ENCODE measurements at regions not wholly inside any gene's neighbourhood (a gene's known extent, or its start where the extent isn't known, plus 50 kb on each side); places are given as distances from the start of the nearest gene placed in this dataset.

DNA sequence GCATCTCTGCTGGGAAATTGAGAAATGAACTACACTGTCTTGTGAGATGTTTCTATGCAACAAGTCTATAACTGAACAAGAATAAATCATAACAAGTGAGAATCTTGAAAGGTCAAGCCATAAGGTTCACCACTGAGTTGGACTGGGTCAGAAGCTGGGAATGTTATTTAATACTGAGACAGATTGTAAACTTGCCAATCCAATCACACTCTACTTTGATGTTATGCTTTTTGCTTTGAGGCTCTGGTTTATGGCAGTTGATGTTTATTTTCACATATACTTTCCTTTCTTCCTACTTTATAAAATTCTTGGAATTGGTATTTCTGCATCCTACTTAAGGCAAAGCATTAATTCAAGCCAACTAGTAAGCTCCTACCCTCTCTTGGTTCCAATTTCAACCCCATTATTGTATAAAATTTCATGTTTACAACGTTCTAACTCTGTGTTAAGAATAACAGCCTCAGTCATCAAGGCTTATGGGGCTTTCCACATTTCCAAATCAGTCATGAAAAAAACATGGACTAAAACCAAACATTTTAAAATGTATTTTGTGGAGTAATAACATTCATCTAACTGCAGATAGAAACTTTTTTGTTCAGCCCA is 533.4 kb downstream of the NYAP2 start:
- Histone ChIP-seq H3K9ac (ENCODE audit: insufficient read depth, low read depth, low read length) (no peak overlapping the region), H3K27me3 (ENCODE audit: control insufficient read depth in 1 of 2, insufficient read depth in 2 of 2, low read length in 2 of 2) (no peaks in the 10 kb centered on the region), H3K4me1 (ENCODE audit: insufficient read depth, low read length) (no peaks in the 10 kb centered on the region), H3K4me3 (replicated peaks in 1 of 3; ENCODE audit: insufficient read depth in 1 of 3, low read depth in 2 of 3, low read length in 3 of 3) (no peak overlapping the region), H3K9me3 (ENCODE audit: low read length) (no peaks in the 10 kb centered on the region), H3K79me2 (ENCODE audit: insufficient read depth, low read length) (no peaks in the 10 kb centered on the region), H3K4me2 (ENCODE audit: low read depth, low read length) (no peak overlapping the region), H3K27ac (ENCODE audit: extremely low read length, insufficient read depth, low read length) (no peak overlapping the region), H3K36me3 (replicated peaks in 1 of 2; ENCODE audit: control insufficient read depth in 1 of 2, insufficient read depth in 2 of 2, low read length in 2 of 2) (no peaks in the 10 kb centered on the region), H4K20me1 (ENCODE audit: insufficient read depth, low read length) (no peaks in the 10 kb centered on the region), H2AFZ (ENCODE audit: low read length) (no peak overlapping the region)
- ATAC-seq: no peak
- ChIA-PET CTCF (ENCODE audit: low intra/inter-chr PET ratio, low total read pairs) (no interaction called here), POLR2A (no interaction called here)
- in situ Hi-C loops (cut with HindIII; ENCODE audit: extremely low pct_ligation_motif_present, low pct_unique_long_range_greater_than_20kb) (no loop called here), intact Hi-C loops (cut with micrococcal nuclease; ENCODE audit: unreplicated experiment) (no loop called here)
- WGBS (ENCODE audit: low lambda C conversion rate): 0% methylated on average over 1 of the region's 1 CpG
- TF ChIP-seq, protein P1, sequence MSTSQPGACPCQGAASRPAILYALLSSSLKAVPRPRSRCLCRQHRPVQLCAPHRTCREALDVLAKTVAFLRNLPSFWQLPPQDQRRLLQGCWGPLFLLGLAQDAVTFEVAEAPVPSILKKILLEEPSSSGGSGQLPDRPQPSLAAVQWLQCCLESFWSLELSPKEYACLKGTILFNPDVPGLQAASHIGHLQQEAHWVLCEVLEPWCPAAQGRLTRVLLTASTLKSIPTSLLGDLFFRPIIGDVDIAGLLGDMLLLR (CRISPR knock-in tag; IDR thresholded peaks at IDR 0.05): no peak
- TF ChIP-seq MAFK (conservative IDR thresholded peaks at IDR 0.05 in 1 of 2, IDR thresholded peaks at IDR 0.05 in 1 of 2; ENCODE audit: low read length in 2 of 2) (no peak), TRIM24 (CRISPR knock-in tag; IDR thresholded peaks at IDR 0.05) (no peak), ZNF674 (CRISPR knock-in tag; IDR thresholded peaks at IDR 0.05; ENCODE audit: low read depth) (no peak), MAFG (CRISPR knock-in tag; IDR thresholded peaks at IDR 0.05) (no peak), U2AF2 (IDR thresholded peaks at IDR 0.05; ENCODE audit: low read depth, low read length) (no peak), ZNF550 (CRISPR knock-in tag; IDR thresholded peaks at IDR 0.05; ENCODE audit: borderline replicate concordance) (no peak), POLR2AphosphoS5 (IDR thresholded peaks at IDR 0.05; ENCODE audit: low read depth, low read length) (no peak)
- TF ChIP-seq, protein P2, sequence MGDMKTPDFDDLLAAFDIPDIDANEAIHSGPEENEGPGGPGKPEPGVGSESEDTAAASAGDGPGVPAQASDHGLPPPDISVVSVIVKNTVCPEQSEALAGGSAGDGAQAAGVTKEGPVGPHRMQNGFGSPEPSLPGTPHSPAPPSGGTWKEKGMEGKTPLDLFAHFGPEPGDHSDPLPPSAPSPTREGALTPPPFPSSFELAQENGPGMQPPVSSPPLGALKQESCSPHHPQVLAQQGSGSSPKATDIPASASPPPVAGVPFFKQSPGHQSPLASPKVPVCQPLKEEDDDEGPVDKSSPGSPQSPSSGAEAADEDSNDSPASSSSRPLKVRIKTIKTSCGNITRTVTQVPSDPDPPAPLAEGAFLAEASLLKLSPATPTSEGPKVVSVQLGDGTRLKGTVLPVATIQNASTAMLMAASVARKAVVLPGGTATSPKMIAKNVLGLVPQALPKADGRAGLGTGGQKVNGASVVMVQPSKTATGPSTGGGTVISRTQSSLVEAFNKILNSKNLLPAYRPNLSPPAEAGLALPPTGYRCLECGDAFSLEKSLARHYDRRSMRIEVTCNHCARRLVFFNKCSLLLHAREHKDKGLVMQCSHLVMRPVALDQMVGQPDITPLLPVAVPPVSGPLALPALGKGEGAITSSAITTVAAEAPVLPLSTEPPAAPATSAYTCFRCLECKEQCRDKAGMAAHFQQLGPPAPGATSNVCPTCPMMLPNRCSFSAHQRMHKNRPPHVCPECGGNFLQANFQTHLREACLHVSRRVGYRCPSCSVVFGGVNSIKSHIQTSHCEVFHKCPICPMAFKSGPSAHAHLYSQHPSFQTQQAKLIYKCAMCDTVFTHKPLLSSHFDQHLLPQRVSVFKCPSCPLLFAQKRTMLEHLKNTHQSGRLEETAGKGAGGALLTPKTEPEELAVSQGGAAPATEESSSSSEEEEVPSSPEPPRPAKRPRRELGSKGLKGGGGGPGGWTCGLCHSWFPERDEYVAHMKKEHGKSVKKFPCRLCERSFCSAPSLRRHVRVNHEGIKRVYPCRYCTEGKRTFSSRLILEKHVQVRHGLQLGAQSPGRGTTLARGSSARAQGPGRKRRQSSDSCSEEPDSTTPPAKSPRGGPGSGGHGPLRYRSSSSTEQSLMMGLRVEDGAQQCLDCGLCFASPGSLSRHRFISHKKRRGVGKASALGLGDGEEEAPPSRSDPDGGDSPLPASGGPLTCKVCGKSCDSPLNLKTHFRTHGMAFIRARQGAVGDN (CRISPR knock-in tag; IDR thresholded peaks at IDR 0.05): no peak
- no peak for FAIRE-seq
- DNase-seq (ENCODE audit: low spot score): no peak
- BruUV-seq (replicated peaks): no TSS peak
